ENCODE measurements at regions not wholly inside any gene's neighbourhood (a gene's known extent, or its start where the extent isn't known, plus 50 kb on each side); places are given as distances from the start of the nearest gene placed in this dataset.
"Not testable (repeated sequence)": the region's sequence is repeated elsewhere in the genome, so short reads cannot be mapped to it uniquely, and the experiment has no call there.

DNA sequence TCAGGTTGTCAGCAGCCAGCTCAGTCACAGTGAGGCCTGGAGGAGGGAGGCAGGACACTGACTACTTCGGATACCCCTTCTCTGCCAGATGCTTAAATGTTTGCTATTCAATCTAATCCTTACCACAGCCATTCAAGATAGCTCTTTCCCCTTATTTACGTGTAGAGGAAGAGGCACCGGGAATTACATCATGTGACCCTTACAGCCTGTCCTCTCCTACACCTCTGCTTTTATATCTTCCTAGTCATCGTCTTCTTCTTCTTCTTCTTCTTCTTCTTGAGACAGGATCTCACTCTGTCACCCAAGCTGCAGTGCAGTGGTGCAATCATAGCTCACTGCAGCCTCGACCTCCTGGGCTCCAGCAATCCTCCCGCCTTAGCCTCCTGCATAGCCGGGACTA, 148.1 kb upstream of the NEDD9 start:
- no peak for DNase-seq

DNA sequence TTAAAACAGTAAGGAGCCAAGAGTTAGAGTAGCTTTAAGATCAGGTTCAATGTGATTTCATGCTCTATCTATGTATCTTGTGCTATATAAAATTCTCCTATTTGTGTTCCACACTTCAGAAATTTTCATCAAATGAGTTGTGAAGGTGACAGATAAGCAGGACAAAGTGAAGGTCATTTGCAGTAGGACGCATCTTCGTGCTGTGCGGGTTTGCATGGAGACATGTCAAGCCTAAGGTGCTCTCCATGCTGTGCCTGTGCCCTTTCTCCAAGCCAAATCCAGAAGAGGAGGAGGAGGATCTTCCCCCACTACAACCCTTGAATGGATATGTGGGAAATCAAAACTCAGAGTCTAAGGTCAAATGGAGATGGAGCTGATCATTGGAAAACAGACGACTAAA, 147.3 kb upstream of the NEDD9 start:
- no peak for DNase-seq

DNA sequence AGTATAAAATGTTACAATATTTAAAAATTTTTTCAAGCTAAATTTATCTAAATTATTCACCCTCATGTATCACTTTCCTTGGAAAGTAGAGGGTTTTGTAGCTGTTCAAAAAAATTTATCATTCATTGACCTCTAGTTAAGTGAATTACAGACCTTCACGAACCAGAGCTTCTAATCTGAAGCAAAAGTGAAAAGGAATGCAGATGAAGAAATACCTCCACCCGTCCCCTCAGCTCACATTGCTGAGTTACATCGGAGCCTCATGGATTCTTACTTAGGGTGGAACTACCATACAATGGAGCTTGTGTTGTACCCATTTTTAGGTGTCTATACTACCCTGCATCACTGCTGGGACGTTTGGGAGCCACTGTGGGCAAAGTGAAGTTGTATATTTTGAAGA, 146.2 kb upstream of the NEDD9 start:
- DNase-seq = no peak

DNA sequence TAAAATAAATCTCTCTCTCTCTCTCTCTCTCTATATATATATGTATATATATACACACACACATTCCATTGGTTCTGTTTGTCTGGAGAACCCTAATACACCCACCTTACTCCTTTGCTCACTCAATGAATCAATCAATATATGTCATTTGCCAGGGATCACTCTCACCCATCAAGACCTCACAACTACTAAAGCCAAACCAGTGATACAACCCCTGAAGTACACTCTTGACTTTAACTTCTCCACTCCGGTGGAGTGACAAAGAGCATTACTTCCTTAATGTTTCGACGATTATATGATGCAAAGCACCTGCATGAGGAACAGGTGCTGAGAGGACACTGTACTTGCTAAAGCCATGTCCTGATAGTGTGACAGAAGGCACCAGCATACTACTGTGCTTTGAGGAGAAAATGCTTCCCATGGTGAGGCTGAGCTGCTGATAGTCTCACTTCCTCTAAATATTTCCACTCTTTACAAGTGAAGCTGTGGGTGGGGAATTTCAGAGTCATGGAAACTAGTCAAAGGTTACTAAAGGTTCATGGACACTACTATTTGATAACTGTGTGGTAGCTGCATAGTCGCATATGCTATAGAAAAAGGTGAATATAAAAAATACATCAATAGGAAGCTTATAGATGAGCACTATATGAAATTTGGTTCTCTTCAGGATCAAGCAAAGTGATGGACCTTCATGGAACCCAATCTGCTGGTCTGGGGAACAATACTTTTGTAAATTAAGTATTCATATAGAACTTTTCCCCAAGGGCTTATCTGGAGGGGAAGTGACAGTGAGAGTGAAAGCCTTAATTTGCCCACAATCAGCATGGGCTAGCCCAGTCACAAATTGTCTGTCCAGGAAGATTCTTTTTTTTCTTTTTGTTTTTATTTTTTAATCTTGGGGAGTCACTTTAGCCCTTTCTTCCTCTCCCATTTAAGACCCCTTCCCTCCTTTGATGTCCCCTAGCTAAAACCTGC, 141.9 kb upstream of the NEDD9 start:
- peak; percentile 49 for DNase-seq

DNA sequence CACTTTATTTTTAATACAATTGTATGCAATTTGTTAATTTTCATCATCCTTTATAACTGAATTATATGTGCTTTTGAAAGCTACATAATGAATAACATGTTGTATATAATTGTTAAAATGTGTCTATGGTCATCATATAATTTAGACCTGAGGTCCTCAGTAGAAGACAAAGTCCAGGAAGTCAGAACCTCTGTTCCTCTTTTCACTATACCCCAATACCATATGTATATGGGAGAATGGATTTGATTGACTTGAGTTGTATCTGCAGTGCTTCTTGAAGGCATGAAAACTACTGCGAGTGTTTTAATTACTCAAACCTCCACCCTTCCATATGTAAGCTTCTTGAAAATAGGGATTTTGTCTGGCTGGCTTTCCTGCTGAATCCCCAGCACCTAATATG, 140.7 kb upstream of the NEDD9 start:
- no peak for DNase-seq

DNA sequence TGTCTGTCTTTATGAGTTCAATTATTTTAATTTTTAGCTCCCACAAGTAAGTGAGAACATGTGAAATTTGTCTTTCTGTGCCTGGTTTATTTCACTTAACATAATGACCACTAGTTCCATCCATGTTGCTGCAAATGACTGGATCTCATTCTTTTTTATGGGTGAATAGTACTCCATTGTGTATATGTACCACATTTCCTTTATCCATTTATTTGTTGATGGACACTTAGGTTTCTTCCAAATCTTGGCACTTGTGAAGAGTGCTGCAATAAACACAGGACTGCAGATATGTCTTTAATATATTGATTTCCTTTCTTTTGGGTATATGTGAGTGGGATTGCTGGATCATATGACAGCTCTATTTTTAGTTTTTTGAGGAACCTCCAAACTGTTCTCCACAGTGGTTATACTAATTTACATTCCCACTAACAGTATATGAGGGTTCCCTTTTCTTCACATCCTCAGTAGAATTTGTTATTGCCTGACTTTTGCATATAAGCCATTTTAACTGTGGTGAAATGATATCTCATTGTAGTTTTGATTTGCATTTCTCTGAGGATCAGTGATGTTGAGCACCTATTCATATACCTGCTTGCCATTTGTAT, 139.8 kb upstream of the NEDD9 start:
- not testable (repeated sequence) for DNase-seq

DNA sequence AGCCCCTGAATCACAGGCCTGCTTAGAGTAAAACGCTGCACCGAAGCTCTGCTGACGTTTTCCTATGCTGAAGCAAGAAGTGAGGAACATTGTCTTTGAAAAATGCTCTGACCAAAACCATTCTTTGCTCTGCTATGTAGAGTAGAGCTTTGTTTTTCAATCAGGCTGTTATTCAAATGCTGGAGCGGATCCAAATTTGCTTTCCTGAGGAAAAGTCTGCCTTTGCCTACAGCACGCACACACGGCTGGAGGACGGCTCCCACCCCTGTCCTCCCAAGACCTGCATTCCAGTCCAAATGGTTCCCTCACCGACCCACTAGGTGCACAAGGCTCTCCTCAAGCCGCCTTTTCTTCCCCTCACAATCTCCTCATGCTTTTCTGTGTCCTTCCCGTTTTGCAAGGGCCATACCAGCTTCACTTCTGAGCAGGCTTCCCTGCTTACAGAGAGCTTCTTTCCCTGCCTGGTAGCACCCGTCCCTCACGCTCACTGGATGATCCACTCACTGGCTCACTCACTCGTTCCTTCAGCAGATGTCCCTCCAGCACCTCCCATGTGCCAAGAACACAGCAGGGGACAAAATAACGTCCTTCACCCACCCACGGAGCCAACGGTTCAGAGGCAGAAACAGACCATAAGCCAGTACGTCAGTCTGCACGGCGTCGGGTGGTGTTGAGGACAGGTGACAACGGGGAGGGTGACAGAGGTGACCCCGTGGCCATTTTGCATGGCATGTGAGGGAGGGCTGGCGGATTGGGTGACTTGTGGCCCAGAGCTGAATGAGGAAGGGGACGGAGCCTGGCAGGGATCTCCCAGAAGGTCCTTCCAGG, 137.9 kb upstream of the NEDD9 start:
- no peak for DNase-seq

DNA sequence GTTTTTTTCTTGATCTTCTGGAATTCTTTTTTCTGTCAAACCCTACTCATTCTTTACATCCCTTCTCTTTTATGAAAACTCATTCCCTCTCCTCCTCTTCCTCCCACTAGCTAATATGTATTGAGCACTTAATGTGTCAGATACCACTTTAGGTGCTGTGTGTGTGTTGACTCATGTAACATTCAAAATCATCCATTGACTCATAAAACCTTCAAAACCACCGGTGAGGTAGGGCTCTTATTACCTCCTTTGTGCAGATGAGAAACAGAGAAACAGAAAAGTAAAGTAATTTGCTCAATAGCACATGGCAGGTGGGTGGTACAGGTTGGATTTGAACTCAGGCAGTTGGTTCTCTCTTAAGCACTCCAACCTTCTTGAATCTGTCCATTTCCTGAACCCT, 136.3 kb upstream of the NEDD9 start:
- DNase-seq = no peak

DNA sequence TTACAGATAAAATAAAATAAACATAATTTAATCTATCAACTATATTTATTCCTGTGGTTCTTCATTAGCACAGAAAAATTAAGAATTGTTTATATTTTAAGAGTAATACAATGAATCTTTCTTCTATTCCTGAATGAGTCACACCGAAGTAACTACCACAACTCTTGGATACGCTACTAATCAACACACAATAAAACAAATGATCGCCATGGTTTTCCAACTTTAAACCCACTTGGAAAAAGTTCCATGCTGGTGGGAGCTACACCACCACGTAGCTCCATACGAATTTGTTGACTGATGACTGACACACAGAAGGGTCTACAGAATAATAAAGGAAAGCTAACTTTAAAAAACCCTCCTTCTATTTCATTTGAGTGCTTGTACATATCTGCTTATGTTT, 135.8 kb upstream of the NEDD9 start:
- DNase-seq = no peak

DNA sequence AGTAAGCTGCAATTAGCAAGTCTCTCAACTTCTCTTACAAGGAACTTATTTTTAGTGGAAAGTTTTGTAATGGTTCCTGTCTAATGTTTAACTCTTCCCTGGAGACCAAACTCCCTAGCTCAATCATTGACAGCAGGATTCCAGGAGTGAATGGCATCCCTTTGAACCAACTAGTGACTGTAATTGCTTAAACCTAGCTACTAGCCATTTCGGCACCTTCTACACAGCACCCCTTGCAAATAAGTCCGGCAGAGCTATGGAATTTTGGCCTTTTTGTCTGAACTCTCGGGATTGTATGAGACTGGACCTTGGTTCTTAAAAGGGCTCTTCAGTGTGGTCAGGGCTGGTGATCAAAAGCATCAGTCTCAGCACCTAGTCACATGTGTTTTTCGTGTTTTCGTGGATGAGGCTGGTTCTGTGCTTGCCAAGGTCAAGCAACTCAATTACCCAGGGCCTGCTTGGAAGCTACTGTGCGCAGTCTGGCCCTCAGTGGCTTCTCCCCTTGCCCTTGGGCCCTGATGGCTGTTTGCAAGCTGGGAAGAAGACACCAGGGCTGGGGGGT, 135.3 kb upstream of the NEDD9 start:
- DNase-seq = no peak

DNA sequence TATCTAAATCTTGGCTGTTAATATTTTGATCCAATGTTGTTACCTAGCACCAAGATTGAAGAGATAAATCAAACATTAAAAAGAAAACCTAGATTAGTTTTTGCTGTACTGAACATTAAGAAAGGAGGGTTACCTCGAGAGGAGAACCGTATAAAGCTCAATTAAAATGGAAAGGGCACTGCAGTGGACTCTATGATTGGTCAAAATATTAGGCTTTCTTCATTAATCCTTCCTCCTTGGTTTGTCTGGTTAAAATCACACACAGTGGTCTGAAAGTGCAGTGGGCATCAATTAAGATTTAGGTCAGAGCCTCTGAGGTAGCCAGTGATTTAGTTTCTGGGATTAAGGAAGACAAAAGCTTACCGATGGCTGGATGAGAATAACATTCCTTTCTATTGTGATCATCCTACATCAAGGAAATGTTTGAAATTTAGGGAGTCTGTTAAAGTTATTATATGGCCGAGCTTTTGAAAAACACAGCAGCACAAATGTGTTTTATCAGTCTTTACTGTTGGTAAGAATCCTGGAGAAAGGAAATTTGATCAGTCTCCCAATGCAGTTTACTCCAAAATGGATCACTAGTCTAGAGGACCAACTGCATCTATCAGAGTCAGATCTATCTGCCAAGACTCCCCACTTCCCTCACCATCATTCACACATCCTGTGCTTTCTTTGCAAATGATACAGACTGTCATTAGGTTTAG, 134.6 kb upstream of the NEDD9 start:
- no peak for DNase-seq

DNA sequence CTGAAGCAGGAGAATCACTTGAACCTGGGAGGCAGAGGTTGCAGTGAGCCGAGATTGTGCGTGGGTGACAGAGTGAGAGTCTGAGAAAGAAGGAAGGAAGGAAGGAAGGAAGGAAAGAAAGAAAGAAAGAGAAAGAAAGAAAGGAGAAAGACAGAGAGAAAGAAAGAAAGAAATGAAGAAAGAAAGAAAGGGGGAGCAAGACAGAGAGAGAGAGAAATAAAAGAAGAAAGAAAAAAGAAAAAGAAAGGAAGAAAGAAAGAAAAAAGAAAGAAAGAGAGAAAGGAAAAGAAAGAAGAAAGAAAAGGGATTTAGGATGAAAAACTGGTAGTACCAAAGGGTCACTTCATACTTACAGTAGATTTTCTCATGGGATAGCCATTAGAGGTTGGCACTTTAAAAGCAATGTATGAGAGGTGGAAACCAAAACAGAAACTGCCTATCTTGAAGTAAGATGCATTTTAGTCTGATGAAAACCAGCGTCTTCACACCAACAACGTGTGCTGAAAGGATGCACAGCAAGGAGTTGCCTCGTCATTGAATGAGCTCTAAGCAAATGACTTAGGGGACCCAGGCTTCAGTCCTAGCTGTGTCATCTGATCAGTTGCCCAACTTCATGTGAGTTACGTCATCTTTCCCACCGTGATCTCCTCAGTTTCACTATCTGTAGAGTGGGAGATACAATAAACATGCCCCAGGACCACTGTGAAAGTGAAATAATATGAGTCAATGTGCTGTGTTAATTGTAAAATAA, 133.9 kb upstream of the NEDD9 start:
- DNase-seq = peak; percentile 37

DNA sequence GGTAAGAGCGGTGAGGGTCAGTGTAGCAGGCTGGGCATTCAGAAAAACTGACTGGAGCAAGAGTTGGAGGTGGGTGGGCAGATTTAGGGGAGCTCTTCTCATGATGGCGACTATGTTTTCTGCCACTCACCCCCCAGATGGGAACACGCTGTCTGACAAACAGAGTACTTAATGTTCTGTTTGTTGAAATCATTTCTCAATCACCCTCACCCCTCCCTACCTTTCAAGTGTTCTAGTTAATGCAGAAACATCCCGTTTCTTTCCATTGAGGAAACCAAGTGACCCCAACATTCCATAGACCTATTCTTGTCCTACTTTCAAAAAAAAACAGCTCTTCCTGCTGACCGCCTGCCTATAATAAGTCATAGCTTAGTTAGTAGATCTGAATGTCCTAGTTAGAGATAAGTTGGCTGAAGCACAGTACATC, 132.5 kb upstream of the NEDD9 start:
- no peak for DNase-seq

DNA sequence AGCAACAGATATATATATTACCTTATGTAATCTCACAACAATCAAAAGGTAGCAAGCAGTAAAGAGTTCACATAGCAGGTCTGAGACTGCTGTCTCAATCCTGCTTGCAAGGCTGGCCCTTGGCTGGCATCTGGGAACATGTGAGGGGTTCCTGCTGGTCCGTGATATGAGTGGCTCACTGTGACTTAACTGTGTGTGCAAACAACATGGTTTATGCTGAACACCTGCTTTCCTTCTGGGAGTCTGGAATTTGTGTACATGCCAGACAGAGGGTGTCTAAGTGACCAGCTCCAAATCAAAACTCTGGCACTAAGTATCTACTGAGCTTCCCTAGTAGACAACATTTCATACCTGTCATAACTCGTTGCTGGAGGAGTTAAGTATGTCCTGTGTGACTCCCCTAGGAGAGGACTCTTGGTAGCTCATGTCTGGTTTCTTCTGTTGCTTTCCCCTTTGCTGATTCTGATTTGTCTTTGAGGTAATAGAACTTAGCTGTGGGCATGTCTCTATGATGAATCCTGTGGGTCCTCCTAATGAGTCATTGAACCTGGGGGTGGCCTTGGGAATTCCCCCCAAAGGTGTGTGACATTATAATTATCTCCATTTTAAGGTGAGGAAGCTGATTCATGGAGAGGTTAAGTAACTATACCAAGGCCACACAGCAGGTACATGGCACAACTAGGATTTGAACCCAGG, 131.6 kb upstream of the NEDD9 start:
- peak; percentile 59 for DNase-seq

DNA sequence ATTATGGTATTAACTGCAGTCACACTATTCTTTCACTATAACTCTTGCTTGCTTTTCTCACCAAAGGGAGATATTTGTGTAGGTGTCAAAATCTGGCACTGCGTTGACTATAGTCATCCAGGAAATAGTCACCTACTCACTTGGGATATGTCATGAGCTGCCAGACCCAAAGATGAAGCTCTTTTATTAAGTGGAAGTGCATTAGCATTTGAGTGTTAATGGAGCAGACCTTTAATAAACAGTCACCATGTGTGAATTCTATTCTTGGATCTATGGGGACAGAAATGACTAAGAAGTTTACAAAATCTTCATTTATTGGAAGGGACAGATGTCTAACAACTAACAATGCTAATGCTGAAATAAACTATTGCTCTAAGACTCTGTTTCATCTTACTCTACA, 130.1 kb upstream of the NEDD9 start:
- no peak for DNase-seq

DNA sequence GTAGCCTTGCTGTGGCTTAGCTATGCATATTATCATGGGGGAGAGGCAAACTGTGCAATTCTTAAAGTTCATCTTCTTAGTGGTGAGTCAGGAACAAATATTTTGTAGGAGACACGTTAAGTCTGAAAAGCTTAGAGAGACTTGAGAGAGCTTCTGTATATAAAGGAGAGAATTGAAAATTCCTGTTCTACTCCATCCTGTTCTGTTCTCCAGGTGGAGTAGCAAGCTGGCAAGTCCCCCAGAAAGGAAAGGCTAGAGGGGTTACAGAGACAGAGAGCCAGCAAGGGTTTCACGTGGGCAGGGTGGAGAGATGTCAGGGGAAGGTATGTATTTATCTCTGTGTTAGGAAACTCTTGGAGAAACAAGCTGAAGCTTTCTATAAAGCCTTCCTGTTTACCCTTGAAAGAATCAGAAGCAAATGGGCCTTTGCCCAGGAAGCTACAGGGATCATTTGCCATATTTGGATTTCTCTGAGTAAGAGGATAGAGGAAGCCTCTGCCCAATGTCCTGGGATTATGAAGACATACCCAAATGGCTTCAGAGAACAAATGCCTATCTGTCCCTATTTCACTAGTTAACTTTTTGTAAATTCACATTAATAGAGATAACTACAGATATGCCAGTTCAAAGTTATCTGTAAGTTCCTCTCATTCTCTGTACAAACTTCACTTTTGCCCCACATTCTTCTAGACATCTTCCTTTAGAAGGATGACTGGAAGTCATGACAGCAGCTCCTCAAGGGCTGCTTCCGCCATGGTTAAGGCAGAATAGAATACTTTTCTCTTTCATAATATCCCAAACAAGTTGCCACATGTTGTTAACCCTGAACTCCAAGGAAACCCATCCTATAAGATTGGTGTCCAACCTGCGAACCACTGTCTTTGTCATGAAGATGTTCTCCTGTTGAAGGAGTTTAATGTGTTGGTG, 126.7 kb upstream of the NEDD9 start:
- DNase-seq = no peak

DNA sequence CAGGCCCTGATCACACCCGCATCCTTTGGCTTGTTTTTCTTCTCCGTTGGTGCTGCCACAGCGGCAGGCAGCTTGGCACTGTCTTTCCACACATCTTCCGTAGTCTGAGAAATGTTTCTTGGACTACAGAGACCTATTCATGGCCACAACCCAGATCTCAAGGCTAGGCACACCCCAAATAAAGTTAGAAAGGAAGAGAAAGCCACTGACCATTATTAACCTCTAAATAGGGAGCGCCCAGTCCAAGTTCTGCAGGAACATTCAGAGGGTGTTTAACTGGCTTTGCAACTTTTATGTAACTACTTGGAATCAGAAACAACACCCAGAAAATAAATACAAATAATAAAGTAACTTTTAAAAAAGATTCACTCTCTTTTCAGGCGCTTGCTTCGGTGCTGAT, 124.8 kb upstream of the NEDD9 start:
- no peak for DNase-seq

DNA sequence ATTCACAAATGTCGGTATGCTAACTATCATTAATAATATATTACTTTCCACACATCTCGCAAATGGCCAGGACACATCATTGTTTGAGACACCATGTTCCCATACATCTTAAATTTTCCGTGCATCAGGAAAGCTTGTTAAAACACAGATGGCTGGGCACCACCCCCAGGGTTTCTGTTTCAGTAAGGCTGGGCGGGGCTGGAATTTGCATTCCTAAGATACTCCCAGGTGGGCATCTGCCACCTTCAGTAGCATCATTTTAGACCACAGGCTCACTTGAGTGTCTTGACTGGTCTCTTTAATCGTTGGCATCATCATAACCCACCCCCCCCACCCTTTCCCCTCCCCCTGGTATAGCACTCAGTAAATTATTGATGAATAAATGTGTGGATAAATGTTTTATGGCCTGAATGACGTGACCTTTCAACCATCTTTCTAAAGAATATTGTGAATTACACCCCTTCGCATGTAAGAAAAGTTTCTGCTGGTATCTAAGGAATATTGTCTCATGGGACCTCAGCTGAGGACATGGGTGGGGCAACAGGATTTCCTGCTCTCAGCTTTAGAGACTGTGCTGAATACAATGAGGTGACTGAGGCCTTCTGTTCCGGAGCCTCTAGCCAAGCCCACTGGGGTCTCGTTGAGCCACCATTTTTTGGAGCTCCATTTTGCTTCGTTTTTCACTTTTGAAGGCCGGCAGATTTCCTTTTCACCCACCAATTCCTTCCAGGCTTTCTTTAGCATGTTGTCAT, 124.1 kb upstream of the NEDD9 start:
- DNase-seq = no peak

DNA sequence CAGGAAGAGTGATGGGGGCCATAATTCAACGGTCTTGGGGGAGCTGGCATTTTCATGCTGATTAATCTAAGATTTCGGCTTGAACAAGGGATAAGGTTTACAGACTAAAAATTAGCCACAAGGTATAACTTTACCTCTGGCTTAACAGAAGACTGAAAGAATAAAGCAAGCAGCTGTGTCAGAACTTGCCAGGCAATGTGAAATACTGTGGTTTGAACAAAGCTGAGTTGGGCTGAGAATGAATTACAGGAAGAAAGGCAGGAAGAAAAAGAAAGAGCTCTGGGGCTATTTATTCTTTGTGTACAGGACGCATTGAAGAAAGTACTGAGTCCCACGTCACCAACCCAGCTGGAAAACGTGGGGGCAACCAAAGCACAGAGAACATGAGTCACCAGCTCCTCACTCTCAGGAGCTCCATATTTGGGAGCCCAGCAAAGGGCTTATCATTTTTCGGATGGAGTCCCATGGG, 121.5 kb upstream of the NEDD9 start:
- DNase-seq = peak; percentile 65

All from activated T-cell treated with anti-CD3 and anti-CD28 coated beads for 4 hours (primary cell).